BJ (cell line): ENCODE measurements at regions not wholly inside any gene's neighbourhood (a gene's known extent, or its start where the extent isn't known, plus 50 kb on each side); places are given as distances from the start of the nearest gene placed in this dataset.
A peak's percentile ranks its signal among the peaks of the same experiment; 100 is the strongest.

Source experiments
- CTCF ChIA-PET: fragments of 350-600 bp; formaldehyde crosslinking; extraction: SDS; loops from one replicate; lab custom pipeline; 2021; ENCODE audit warnings: antibody characterized with exemption, inconsistent platforms; lab: Yijun Ruan, JAX
- POLR2A ChIA-PET: fragments of 300-600 bp; sonication (Branson Sonifier 250); formaldehyde crosslinking; extraction: SDS; loops from one replicate; lab custom pipeline; 2021; ENCODE audit warnings: antibody characterized with exemption; lab: Charles Lee
- DNase-seq: peaks from one replicate; pipeline ENCODE4 v3.0.0-alpha.2; 2011; ENCODE audit warnings: low read depth
- H3K27me3 ChIP-seq: 2 replicates; pipeline ENCODE4 v1.6.0; 2011; ENCODE audit warnings: low read length; ENCODE audit not compliant: control insufficient read depth, insufficient read depth
- H3K36me3 ChIP-seq: 2 replicates; pipeline ENCODE4 v1.5.1; 2011; ENCODE audit warnings: low read length; ENCODE audit not compliant: control insufficient read depth, insufficient read depth
- H3K4me3 ChIP-seq: 2 replicates; pipeline ENCODE4 v1.5.1; 2011; ENCODE audit warnings: low read depth, mild to moderate bottlenecking, control low read depth, low read length
- TF ChIP-seq, protein P1 (sequence below): IDR thresholded peaks from 2 replicates; pipeline ENCODE4 v1.5.1; 2011; ENCODE audit warnings: low read depth, mild to moderate bottlenecking, control low read depth, inconsistent platforms, low read length, moderate library complexity; ENCODE audit not compliant: insufficient read depth

DNA sequence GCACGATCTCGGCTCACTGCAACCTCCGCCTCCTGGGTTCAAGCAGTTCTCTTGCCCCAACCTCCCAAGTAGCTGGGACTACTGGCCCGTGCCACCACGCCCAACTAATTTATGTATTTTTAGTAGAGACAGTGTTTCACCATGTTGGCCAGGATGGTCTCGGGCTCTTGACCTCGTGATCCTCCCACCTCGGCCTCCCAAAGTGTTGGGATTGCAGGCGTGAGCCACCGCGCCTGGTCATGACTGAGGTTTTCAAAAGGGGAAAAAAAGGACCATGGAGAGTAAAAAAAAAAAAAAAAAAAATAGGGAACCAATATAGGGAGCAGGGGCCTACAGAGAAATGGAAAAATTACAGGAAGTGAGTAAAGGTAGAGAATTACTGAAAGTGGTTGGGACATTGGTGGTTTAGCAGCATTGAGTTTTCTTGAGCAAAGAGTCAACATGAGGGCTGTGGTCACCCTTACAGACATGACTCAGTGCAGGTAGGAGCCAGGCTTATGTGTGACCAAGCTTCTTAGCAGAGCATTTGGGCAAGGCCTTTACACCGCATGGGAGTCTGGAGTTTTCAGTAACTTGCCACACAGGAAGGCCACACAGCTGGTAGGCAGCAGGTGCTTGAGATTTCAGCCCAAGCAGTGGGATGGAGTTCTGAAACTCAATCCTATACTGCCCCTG lies 447.3 kb downstream of the HS3ST3B1 start:
- TF ChIP-seq, protein P1, sequence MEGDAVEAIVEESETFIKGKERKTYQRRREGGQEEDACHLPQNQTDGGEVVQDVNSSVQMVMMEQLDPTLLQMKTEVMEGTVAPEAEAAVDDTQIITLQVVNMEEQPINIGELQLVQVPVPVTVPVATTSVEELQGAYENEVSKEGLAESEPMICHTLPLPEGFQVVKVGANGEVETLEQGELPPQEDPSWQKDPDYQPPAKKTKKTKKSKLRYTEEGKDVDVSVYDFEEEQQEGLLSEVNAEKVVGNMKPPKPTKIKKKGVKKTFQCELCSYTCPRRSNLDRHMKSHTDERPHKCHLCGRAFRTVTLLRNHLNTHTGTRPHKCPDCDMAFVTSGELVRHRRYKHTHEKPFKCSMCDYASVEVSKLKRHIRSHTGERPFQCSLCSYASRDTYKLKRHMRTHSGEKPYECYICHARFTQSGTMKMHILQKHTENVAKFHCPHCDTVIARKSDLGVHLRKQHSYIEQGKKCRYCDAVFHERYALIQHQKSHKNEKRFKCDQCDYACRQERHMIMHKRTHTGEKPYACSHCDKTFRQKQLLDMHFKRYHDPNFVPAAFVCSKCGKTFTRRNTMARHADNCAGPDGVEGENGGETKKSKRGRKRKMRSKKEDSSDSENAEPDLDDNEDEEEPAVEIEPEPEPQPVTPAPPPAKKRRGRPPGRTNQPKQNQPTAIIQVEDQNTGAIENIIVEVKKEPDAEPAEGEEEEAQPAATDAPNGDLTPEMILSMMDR: no peak
- H3K4me3 ChIP-seq: no peak overlapping the region
- no peaks in the 10 kb centered on the region for H3K36me3 ChIP-seq
- no peak for DNase-seq
- ChIA-PET CTCF (no interaction called here), POLR2A (no interaction called here)
- no peaks in the 10 kb centered on the region for H3K27me3 ChIP-seq

DNA sequence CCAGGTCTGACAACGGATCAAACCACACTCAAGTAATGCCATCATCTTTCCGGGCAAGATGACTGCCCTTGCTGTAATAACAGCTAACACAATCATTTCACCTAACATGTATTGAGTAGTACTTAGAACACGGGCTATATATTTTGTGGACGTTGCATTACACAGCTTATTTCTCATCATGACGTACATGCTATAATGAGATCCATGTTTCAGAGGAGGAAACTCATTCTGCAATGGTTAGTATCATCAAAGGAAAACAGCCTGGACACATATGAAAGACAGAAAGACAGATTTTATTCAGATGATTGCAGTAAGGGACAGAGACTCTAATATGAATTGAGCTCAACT lies 446.7 kb downstream of the HS3ST3B1 start:
- ChIA-PET CTCF (interaction anchor here (1.0 kb wide), 1 partner anchor 15 kb away, joined by 4 read pairs; no protein-coding TSS in a partner anchor), POLR2A (no interaction called here)
- no peak overlapping the region for H3K4me3 ChIP-seq
- no peaks in the 10 kb centered on the region for H3K36me3 ChIP-seq
- TF ChIP-seq, protein P1: no peak
- no peak for DNase-seq
- H3K27me3 ChIP-seq: no peaks in the 10 kb centered on the region

DNA sequence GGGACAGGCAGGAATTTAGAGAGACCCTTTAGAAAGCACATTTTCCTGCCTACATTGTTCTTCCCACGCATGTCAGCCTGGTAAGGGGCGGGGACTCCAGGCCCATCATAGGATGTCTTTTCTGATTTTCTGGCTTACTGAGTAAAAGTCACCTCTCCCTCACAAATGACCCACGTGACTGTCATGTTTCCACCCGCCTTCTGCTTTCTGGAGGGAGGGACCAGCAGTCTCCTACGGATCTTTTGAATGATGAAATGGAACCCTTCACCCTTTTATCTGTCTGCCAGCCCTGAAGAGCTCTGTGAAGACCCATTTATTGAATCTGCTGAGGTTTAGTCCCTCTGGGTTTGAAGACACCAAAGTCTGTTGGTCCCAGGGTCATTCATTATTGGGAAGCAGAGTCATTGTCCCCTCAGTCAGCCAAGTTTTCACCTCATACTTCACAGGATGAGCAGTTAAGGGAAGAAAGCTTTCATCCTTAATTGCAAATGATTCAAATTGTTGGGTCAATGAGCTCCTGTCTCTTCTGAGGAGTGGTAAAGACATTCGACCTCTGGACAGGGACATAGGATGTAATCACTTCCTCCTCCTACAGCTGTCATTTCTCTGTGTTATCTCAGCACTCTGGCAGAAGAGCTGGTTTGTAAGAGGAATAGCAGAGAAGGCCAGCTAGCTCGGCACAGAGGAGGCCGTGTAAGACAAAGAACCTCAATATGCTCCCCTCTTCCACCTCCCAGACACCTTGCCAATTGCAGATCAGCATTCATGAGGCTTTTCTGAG lies 446.1 kb downstream of the HS3ST3B1 start:
- TF ChIP-seq, protein P1: no peak
- POLR2A ChIA-PET: no interaction called here

DNA sequence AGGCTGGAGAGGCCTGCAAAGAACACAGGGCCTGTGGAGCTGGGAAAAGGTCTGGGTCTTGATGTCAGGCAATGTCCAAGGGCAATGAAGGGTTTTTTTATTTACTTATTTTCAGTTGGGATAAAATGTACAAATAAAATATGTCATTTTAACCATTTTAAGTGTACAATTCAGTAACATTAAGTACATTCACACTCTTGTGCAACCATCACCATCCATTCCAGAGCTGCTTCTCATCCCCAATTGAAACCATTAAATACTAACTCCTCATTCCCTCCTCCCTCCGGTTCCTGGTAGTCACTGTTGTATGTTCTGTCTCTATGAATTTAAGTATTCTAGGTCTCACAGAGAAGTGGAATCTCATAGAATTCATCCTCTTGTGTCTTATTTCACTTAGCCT lies 444.7 kb downstream of the HS3ST3B1 start:
- Histone ChIP-seq H3K4me3 (no peak overlapping the region), H3K36me3 (no peaks in the 10 kb centered on the region), H3K27me3 (no peaks in the 10 kb centered on the region)
- ChIA-PET CTCF (no interaction called here), POLR2A (no interaction called here)
- TF ChIP-seq, protein P1: no peak
- DNase-seq: no peak

More for the DNA sequence above, 446.1 kb downstream of the HS3ST3B1 start:
- H3K4me3 ChIP-seq: no peak overlapping the region
- no peaks in the 10 kb centered on the region for H3K36me3 ChIP-seq
- no peak for DNase-seq
- H3K27me3 ChIP-seq: no peaks in the 10 kb centered on the region
- CTCF ChIA-PET: interaction anchor here (1.0 kb wide), 1 partner anchor 16 kb away, joined by 4 read pairs; no protein-coding TSS in a partner anchor

DNA sequence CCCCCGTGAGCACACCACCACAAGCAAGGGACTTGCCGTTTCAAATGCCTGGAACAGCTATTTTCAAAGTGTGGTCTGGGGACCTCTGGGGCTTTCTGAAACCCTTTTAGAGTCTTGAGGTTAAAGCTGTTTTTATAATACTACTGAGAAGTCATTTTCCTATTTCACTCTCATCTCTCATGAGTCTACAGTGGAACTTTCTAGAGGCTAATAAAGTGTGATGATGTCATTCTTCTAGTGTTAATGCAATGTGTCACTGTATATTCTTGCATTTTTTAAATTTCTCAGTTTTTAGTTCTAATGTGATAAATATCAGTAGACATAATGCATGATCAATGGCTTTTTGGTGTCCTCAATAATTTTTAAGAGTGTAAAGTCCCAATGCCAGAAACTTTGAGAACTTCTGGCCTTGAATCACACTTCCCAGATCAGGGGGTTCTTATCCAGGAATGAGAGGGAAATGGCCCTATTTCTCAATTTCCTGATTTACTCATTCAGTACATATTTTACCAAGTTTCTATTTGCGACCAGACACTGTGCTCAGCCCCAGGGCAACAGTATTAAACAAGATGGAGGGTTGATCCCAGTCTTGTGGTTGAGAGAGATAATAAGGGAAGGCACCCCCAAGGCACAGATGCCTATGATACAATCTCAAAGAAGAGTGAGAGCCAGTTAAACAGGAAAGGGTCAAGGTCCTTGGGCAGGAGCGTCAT lies 444.0 kb downstream of the HS3ST3B1 start:
- Histone ChIP-seq H3K4me3 (no peak overlapping the region), H3K36me3 (no peaks in the 10 kb centered on the region), H3K27me3 (no peaks in the 10 kb centered on the region)
- TF ChIP-seq, protein P1: no peak
- ChIA-PET CTCF (interaction anchor here (0.8 kb wide), 1 partner anchor 182 kb away, joined by 3 read pairs; no protein-coding TSS in a partner anchor), POLR2A (no interaction called here)
- DNase-seq: peak; percentile 81
